Glutamatergic neuron (in vitro differentiated cells): ENCODE measurements at regions not wholly inside any gene's neighbourhood (a gene's known extent, or its start where the extent isn't known, plus 50 kb on each side); places are given as distances from the start of the nearest gene placed in this dataset.

Experiments used
- DNase-seq: peaks from one replicate; pipeline ENCODE4 v3.0.0; 2022
- H3K27ac Mint-ChIP-seq: one replicate; pipeline ENCODE4 v1.8.0; 2020; ENCODE audit warnings: mild to moderate bottlenecking, mixed read lengths, inconsistent platforms; ENCODE audit not compliant: unreplicated experiment
- H3K27me3 Mint-ChIP-seq: one replicate; pipeline ENCODE4 v1.8.0; 2020; ENCODE audit warnings: mild to moderate bottlenecking, moderate library complexity, mixed read lengths, inconsistent platforms; ENCODE audit not compliant: unreplicated experiment
- H3K36me3 Mint-ChIP-seq: one replicate; pipeline ENCODE4 v1.8.0; 2020; ENCODE audit warnings: mild to moderate bottlenecking, mixed read lengths, inconsistent platforms; ENCODE audit not compliant: unreplicated experiment
- H3K4me1 Mint-ChIP-seq: one replicate; pipeline ENCODE4 v1.8.0; 2020; ENCODE audit warnings: mild to moderate bottlenecking, low read depth, mixed read lengths, inconsistent platforms; ENCODE audit not compliant: unreplicated experiment
- H3K4me3 Mint-ChIP-seq: one replicate; pipeline ENCODE4 v1.8.0; 2020; ENCODE audit warnings: mild to moderate bottlenecking, mixed read lengths, inconsistent platforms; ENCODE audit not compliant: unreplicated experiment
- H3K9me3 Mint-ChIP-seq: one replicate; pipeline ENCODE4 v1.8.0; 2020; ENCODE audit warnings: mild to moderate bottlenecking, moderate library complexity, mixed read lengths, inconsistent platforms; ENCODE audit not compliant: unreplicated experiment
- CTCF ChIP-seq: fragments of 200-600 bp; sonication (generic); IDR thresholded peaks from one replicate; pipeline ENCODE4 v1.5.0; 2021; ENCODE audit not compliant: partially characterized antibody, unreplicated experiment

GRCh38 chr1:228999446-229000170 lies 264.3 kb downstream of the RHOU start:
- Mint-ChIP-seq H3K9me3 (peaks cover 7% of the 10 kb centered on the region), H3K4me1 (peaks cover 39% of the 10 kb centered on the region), H3K27me3 (peaks cover 1% of the 10 kb centered on the region), H3K36me3 (no peaks in the 10 kb centered on the region), H3K27ac (no peak overlapping the region), H3K4me3 (no peak overlapping the region)
- no peak for DNase-seq
- TF ChIP-seq CTCF, result no peak

- Mint-ChIP-seq H3K36me3 (no peaks in the 10 kb centered on the region), H3K4me3 (no peak overlapping the region), H3K4me1 (peaks cover 36% of the 10 kb centered on the region), H3K27ac (no peak overlapping the region), H3K27me3 (peaks cover 1% of the 10 kb centered on the region), H3K9me3 (peaks cover 7% of the 10 kb centered on the region)
- DNase-seq, result no peak
- TF ChIP-seq CTCF, result no peak
These were observed 264.9 kb downstream of the RHOU start for GRCh38 chr1:229000187-229000586.

- peaks cover 7% of the 10 kb centered on the region for H3K9me3 Mint-ChIP-seq
- H3K27me3 Mint-ChIP-seq, result peaks cover 1% of the 10 kb centered on the region
- no peak overlapping the region for H3K4me3 Mint-ChIP-seq
- H3K36me3 Mint-ChIP-seq, result no peaks in the 10 kb centered on the region
- no peak for TF ChIP-seq CTCF
- H3K4me1 Mint-ChIP-seq, result peaks cover 27% of the 10 kb centered on the region
- H3K27ac Mint-ChIP-seq, result no peak overlapping the region
- no peak for DNase-seq
These were observed 266.3 kb downstream of the RHOU start for GRCh38 chr1:229001467-229002011.

- Mint-ChIP-seq H3K4me3 (no peak overlapping the region), H3K36me3 (no peaks in the 10 kb centered on the region), H3K9me3 (peaks cover 7% of the 10 kb centered on the region), H3K27ac (no peak overlapping the region), H3K4me1 (peaks cover 25% of the 10 kb centered on the region), H3K27me3 (peaks cover 3% of the 10 kb centered on the region)
- DNase-seq, result no peak
- no peak for TF ChIP-seq CTCF
These were observed 266.8 kb downstream of the RHOU start for GRCh38 chr1:229002037-229002436.

GRCh38 chr1:229002451-229002960 lies 267.2 kb downstream of the RHOU start:
- Mint-ChIP-seq H3K27me3 (peaks cover 3% of the 10 kb centered on the region), H3K27ac (no peak overlapping the region), H3K9me3 (peaks cover 6% of the 10 kb centered on the region), H3K4me3 (no peak overlapping the region), H3K4me1 (peaks cover 23% of the 10 kb centered on the region), H3K36me3 (no peaks in the 10 kb centered on the region)
- no peak for DNase-seq
- no peak for TF ChIP-seq CTCF
